Suprapubic skin (tissue), 3 donors: ENCODE measurements at regions not wholly inside any gene's neighbourhood (a gene's known extent, or its start where the extent isn't known, plus 50 kb on each side); places are given as distances from the start of the nearest gene placed in this dataset.

Experiments
- CTCF ChIP-seq, 2 donors: fragments of 200-600 bp in 1 of 2; fragments of 450-650 bp in 1 of 2; sonication (generic) in 1 of 2; IDR thresholded peaks; one replicate each; pipeline ENCODE4 v1.5.1; 2016 to 2019; ENCODE audit warnings: antibody characterized with exemption in 2 of 2, mild to moderate bottlenecking in 1 of 2, moderate library complexity in 1 of 2
- POLR2AphosphoS5 ChIP-seq, 3 donors: sonication (generic); formaldehyde crosslinking; IDR thresholded peaks; one replicate each; pipeline ENCODE4 v1.6.1; 2017; ENCODE audit warnings: antibody characterized with exemption in 3 of 3

GRCh38 chr9:16924311-16924915 lies 53.9 kb upstream of the BNC2 start:
- TF ChIP-seq CTCF (IDR thresholded peaks at IDR 0.05) (no peak), POLR2AphosphoS5 (IDR thresholded peaks at IDR 0.05) (no peak)
